B cell (primary cell): ENCODE measurements at regions not wholly inside any gene's neighbourhood (a gene's known extent, or its start where the extent isn't known, plus 50 kb on each side); places are given as distances from the start of the nearest gene placed in this dataset.

Experiments
- ATAC-seq: fragments of 200-7000 bp; cut with Tn5 transposase; one replicate; pipeline ENCODE4 v1.10.0; 2021; ENCODE audit warnings: low read depth, mild to moderate bottlenecking, moderate number of reproducible peaks, moderate library complexity
- CTCF ChIA-PET: fragments of 350-600 bp; sonication (Branson Sonifier 250); formaldehyde crosslinking; loops from one replicate; lab custom pipeline; 2021; ENCODE audit warnings: antibody characterized with exemption, inconsistent platforms; lab: Charles Lee
- POLR2A ChIA-PET: fragments of 350-600 bp; sonication (Branson Sonifier 250); formaldehyde crosslinking; loops from one replicate; lab custom pipeline; 2021; ENCODE audit warnings: antibody characterized with exemption; lab: Charles Lee
- DNase-seq: peaks from one replicate; pipeline ENCODE4 v3.0.0; 2013
- H2AFZ ChIP-seq: 2 replicates; pipeline ENCODE4 v1.6.1; 2012; ENCODE audit warnings: mild to moderate bottlenecking, low read depth, low read length; ENCODE audit not compliant: insufficient read depth, poor library complexity, severe bottlenecking
- H3K27ac ChIP-seq, 2 donors: 1 replicate in 1 of 2; 2 replicates in 1 of 2; pipeline ENCODE4 v1.5.1; 2012 to 2013; ENCODE audit warnings: low read length in 2 of 2, mild to moderate bottlenecking in 2 of 2, moderate library complexity in 1 of 2
- H3K27me3 ChIP-seq, 4 experiments: fragments of 200-600 bp in 1 of 4; sonication (generic) in 1 of 4; replicated peaks in 1 of 4; 1 replicate in 2 of 4; 2 replicates in 2 of 4; pipeline versions ENCODE4 v1.6.1 to v1.7.0; 2013 to 2016; ENCODE audit warnings: low read length in 3 of 4, mild to moderate bottlenecking in 2 of 4, mixed read lengths in 1 of 4, moderate library complexity in 1 of 4; ENCODE audit not compliant: insufficient read depth in 4 of 4, control insufficient read depth in 3 of 4; ENCODE audit errors: control extremely low read depth in 1 of 4
- H3K36me3 ChIP-seq, 2 experiments: replicated peaks in 1 of 2; 1 replicate in 1 of 2; 2 replicates in 1 of 2; pipeline versions ENCODE4 v1.6.1 to v1.7.1; 2013; ENCODE audit warnings: low read length in 1 of 2; ENCODE audit not compliant: insufficient read depth in 2 of 2, control insufficient read depth in 1 of 2; ENCODE audit errors: control extremely low read depth in 1 of 2, extremely low read depth in 1 of 2
- H3K4me1 ChIP-seq, 2 donors: fragments of 200-600 bp in 1 of 2; sonication (generic) in 1 of 2; 1 replicate in 1 of 2; 2 replicates in 1 of 2; pipeline versions ENCODE4 v1.5.1 to v1.6.1; 2013 to 2017; ENCODE audit warnings: low read length in 2 of 2; ENCODE audit not compliant: control insufficient read depth in 2 of 2, insufficient read depth in 2 of 2
- H3K4me2 ChIP-seq: replicated peaks from 2 replicates; pipeline ENCODE3; 2012; ENCODE audit warnings: mild to moderate bottlenecking, low read depth, low read length; ENCODE audit not compliant: poor library complexity, severe bottlenecking
- H3K4me3 ChIP-seq, 5 experiments: fragments of 200-600 bp in 1 of 5; sonication (generic) in 1 of 5; 1 replicate in 3 of 5; 2 replicates in 2 of 5; pipeline versions ENCODE4 v1.5.1 to v1.7.0; 2011 to 2016; ENCODE audit warnings: low read length in 4 of 5, mild to moderate bottlenecking in 4 of 5, low read depth in 2 of 5, control low read depth in 1 of 5, moderate library complexity in 1 of 5; ENCODE audit not compliant: insufficient read depth in 1 of 5; ENCODE audit errors: control extremely low read depth in 1 of 5, extremely low read depth in 1 of 5
- H3K79me2 ChIP-seq: fragments of 200-600 bp; sonication (generic); one replicate; pipeline ENCODE4 v1.6.0; 2016; ENCODE audit warnings: low read length; ENCODE audit not compliant: control insufficient read depth, insufficient read depth
- H3K9ac ChIP-seq: fragments of 200-600 bp; sonication (generic); 2 replicates; pipeline ENCODE4 v1.6.1; 2017; ENCODE audit warnings: mild to moderate bottlenecking, low read length, moderate library complexity
- H3K9me3 ChIP-seq, 3 donors: one replicate each; pipeline versions ENCODE4 v1.6.1 to v1.7.1; 2013; ENCODE audit warnings: low read length in 2 of 3; ENCODE audit not compliant: control insufficient read depth in 2 of 3, insufficient read depth in 1 of 3; ENCODE audit errors: control extremely low read depth in 1 of 3
- H4K20me1 ChIP-seq: 2 replicates; pipeline ENCODE4 v1.6.0; 2012; ENCODE audit warnings: mild to moderate bottlenecking, low read length; ENCODE audit not compliant: insufficient read depth, control insufficient read depth, poor library complexity, severe bottlenecking
- H3K27ac Mint-ChIP-seq: one replicate; pipeline ENCODE4 v1.8.0; 2021; ENCODE audit warnings: mixed read lengths
- H3K27me3 Mint-ChIP-seq: one replicate; pipeline ENCODE4 v1.8.0; 2021; ENCODE audit warnings: mixed read lengths
- H3K4me1 Mint-ChIP-seq: one replicate; pipeline ENCODE4 v1.8.0; 2021; ENCODE audit warnings: mixed read lengths
- H3K4me3 Mint-ChIP-seq: one replicate; pipeline ENCODE4 v1.8.0; 2021; ENCODE audit warnings: mixed read lengths
- H3K9me3 Mint-ChIP-seq: one replicate; pipeline ENCODE4 v1.8.0; 2022; ENCODE audit warnings: mixed read lengths; ENCODE audit not compliant: insufficient read depth
- EZH2 ChIP-seq: IDR thresholded peaks from 2 replicates; pipeline ENCODE4 v1.6.1; 2012; ENCODE audit warnings: borderline replicate concordance, low read depth, mild to moderate bottlenecking, moderate library complexity, low read length; ENCODE audit not compliant: insufficient read depth, poor library complexity, severe bottlenecking
- WGBS: methylation state at CpG from one replicate; pipeline ENCODE4 v1.1.5; 2013; ENCODE audit warnings: missing lambda C conversion rate; ENCODE audit not compliant: insufficient coverage; 5-methylcytosine and 5-hydroxymethylcytosine counted together
- intact Hi-C: fragments of 100-400 bp; cut with micrococcal nuclease; formaldehyde crosslinking; loops from one replicate; pipeline ENCODE4 v1.10.0; 2022
- TF ChIP-seq, protein P1 (sequence below): fragments of 200-600 bp; IDR thresholded peaks from one replicate; pipeline ENCODE4 v1.8.0; 2022; ENCODE audit warnings: antibody characterized with exemption, mild to moderate bottlenecking

DNA sequence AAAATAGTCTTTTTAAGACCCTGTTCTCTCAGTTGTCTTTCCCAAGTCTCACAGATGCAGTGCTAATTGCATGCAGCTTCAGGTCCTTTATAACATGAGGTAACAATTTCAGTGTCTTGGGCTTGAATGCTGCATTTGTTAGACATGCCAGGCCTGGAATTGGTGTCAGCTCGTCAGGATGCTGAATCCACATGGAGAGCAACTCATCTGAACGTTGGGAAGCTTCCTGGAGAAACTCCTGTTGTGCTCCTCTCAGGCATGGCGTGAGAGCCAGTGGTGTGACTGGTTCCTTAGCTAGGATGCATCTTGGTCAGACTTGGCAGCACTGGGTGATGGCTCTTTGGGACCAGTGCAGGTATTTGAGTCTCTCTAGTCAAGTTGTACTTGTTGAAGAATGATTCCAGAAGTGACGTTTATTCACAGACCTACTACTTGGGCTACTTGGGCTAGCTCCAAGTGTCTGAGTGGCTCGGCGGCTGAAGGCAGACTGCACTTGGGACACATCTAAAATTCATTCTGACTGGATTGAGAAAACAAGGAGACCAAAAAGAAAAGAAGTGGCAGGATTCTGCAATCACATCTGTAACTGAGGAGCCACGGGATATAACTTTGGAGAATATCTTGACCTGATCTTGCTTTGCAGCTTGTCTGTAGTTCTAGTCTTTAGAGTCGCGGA is 134.8 kb upstream of the ARHGAP5 start:
- Histone ChIP-seq H3K4me1 (peaks cover 18 to 26% of the 10 kb centered on the region in 2 donors), H3K4me2 (no peak overlapping the region), H3K9ac (no peak overlapping the region), H3K9me3 (no peaks in the 10 kb centered on the region), H3K4me3 (no peak overlapping the region), H3K27me3 (no peaks in the 10 kb centered on the region), H3K79me2 (no peaks in the 10 kb centered on the region), H3K36me3 (no peaks in the 10 kb centered on the region), H3K27ac (no peak overlapping the region), H4K20me1 (no peaks in the 10 kb centered on the region), H2AFZ (no peak overlapping the region)
- Mint-ChIP-seq H3K27me3 (no peaks in the 10 kb centered on the region), H3K4me1 (peaks cover 33% of the 10 kb centered on the region), H3K4me3 (no peak overlapping the region), H3K27ac (no peak overlapping the region), H3K9me3 (no peaks in the 10 kb centered on the region)
- TF ChIP-seq, protein P1, sequence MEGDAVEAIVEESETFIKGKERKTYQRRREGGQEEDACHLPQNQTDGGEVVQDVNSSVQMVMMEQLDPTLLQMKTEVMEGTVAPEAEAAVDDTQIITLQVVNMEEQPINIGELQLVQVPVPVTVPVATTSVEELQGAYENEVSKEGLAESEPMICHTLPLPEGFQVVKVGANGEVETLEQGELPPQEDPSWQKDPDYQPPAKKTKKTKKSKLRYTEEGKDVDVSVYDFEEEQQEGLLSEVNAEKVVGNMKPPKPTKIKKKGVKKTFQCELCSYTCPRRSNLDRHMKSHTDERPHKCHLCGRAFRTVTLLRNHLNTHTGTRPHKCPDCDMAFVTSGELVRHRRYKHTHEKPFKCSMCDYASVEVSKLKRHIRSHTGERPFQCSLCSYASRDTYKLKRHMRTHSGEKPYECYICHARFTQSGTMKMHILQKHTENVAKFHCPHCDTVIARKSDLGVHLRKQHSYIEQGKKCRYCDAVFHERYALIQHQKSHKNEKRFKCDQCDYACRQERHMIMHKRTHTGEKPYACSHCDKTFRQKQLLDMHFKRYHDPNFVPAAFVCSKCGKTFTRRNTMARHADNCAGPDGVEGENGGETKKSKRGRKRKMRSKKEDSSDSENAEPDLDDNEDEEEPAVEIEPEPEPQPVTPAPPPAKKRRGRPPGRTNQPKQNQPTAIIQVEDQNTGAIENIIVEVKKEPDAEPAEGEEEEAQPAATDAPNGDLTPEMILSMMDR = no peak
- no peak for TF ChIP-seq EZH2
- ChIA-PET CTCF (no interaction called here), POLR2A (no interaction called here)
- 75% methylated on average over 6 of the region's 9 CpGs for WGBS
- DNase-seq (no peak), ATAC-seq (no peak)
- intact Hi-C loops = no loop called here

DNA sequence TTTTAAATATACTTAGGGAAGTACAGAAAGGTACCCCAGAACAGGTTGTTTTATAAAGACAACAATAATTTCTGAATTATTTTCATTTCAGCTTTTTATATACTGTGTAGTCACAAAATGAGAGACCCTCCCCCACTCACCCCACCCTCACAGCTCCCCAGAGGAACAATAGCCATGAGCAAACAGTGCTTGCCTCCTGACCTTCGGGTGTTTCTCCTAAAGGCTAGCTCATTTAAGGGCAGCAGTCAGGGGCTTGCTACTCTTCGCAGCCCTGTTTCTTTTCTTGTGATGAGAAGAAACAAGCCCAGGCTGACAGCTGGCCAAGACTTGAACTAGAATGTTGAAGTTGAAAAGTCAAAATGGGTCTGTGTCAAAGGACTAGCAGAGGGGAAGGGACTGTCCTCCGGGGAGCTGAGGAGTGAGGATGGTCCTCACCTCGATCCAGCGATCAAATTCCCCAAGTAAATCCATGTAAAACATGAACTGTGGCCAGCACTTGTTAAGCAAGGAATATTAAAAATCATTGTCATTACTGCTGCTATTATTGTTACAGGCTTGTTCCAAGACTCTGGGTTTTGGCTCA is 133.8 kb upstream of the ARHGAP5 start:
- no peak overlapping the region for H2AFZ ChIP-seq
- no peak overlapping the region for H3K9ac ChIP-seq
- H4K20me1 ChIP-seq = no peaks in the 10 kb centered on the region
- Mint-ChIP-seq H3K9me3 (no peaks in the 10 kb centered on the region), H3K4me1 (peaks cover 32% of the 10 kb centered on the region), H3K4me3 (no peak overlapping the region), H3K27me3 (no peaks in the 10 kb centered on the region), H3K27ac (no peak overlapping the region)
- WGBS = 96% methylated on average over 5 of the region's 5 CpGs
- no peaks in the 10 kb centered on the region for H3K36me3 ChIP-seq
- ChIA-PET CTCF (interaction anchor here (1.1 kb wide), 1 partner anchor 312 kb away, joined by 3 read pairs; no protein-coding TSS in a partner anchor), POLR2A (no interaction called here)
- H3K9me3 ChIP-seq = no peaks in the 10 kb centered on the region
- no peak overlapping the region for H3K4me3 ChIP-seq
- TF ChIP-seq, protein P1 = no peak
- TF ChIP-seq EZH2 = no peak
- intact Hi-C loops = no loop called here
- no peaks in the 10 kb centered on the region for H3K79me2 ChIP-seq
- no peak overlapping the region for H3K4me2 ChIP-seq
- peaks cover 18 to 27% of the 10 kb centered on the region in 2 donors for H3K4me1 ChIP-seq
- no peak for ATAC-seq
- DNase-seq = no peak
- no peaks in the 10 kb centered on the region for H3K27me3 ChIP-seq
- H3K27ac ChIP-seq = no peak overlapping the region
